Jurkat, Clone E6-1 (cell line): ENCODE measurements at regions not wholly inside any gene's neighbourhood (a gene's known extent, or its start where the extent isn't known, plus 50 kb on each side); places are given as distances from the start of the nearest gene placed in this dataset.

Source experiments
- DNase-seq: peaks from one replicate; pipeline ENCODE4 v3.0.0-alpha.2; 2011; ENCODE audit warnings: low read depth, low spot score
- H3K4me3 ChIP-seq: 2 replicates; pipeline ENCODE4 v1.5.1; 2011; ENCODE audit warnings: mild to moderate bottlenecking, low read length, control low read depth, moderate library complexity

- no peak for DNase-seq
- H3K4me3 ChIP-seq = no peak overlapping the region
Measured at GRCh38 chr3:40842714-40843113, 318.0 kb downstream of the ZNF621 start.

- DNase-seq = no peak
- H3K4me3 ChIP-seq = no peak overlapping the region
Measured at GRCh38 chr3:40843208-40843624, 318.5 kb downstream of the ZNF621 start.

- DNase-seq = no peak
- H3K4me3 ChIP-seq = no peak overlapping the region
Measured at GRCh38 chr3:40843851-40844548, 319.2 kb downstream of the ZNF621 start.

GRCh38 chr3:40844896-40845295 lies 320.1 kb downstream of the ZNF621 start:
- no peak for DNase-seq
- H3K4me3 ChIP-seq = no peak overlapping the region

GRCh38 chr3:40845447-40845846 lies 320.7 kb downstream of the ZNF621 start:
- H3K4me3 ChIP-seq = no peak overlapping the region
- no peak for DNase-seq

GRCh38 chr3:40845916-40846315 lies 321.2 kb downstream of the ZNF621 start:
- no peak for DNase-seq

GRCh38 chr3:40846451-40846850 lies 321.7 kb downstream of the ZNF621 start:
- DNase-seq = no peak
- H3K4me3 ChIP-seq = no peak overlapping the region

More at GRCh38 chr3:40845916-40846315, 321.2 kb downstream of the ZNF621 start:
- H3K4me3 ChIP-seq = no peak overlapping the region

- DNase-seq = no peak
- H3K4me3 ChIP-seq = no peak overlapping the region
Measured at GRCh38 chr3:40847551-40847992, 322.8 kb downstream of the ZNF621 start.

GRCh38 chr3:40848421-40848820 lies 323.7 kb downstream of the ZNF621 start:
- no peak for DNase-seq
- H3K4me3 ChIP-seq = no peak overlapping the region

GRCh38 chr3:40850861-40851260 lies 326.1 kb downstream of the ZNF621 start:
- no peak for DNase-seq
- H3K4me3 ChIP-seq = no peak overlapping the region

GRCh38 chr3:40851836-40852235 lies 327.1 kb downstream of the ZNF621 start:
- H3K4me3 ChIP-seq = no peak overlapping the region
- no peak for DNase-seq

- no peak for DNase-seq
- no peak overlapping the region for H3K4me3 ChIP-seq
Measured at GRCh38 chr3:40852712-40853111, 328.0 kb downstream of the ZNF621 start.

- DNase-seq = no peak
- no peak overlapping the region for H3K4me3 ChIP-seq
Measured at GRCh38 chr3:40853474-40853873, 328.7 kb downstream of the ZNF621 start.

GRCh38 chr3:40855871-40856270 lies 331.1 kb downstream of the ZNF621 start:
- no peak for DNase-seq
- no peak overlapping the region for H3K4me3 ChIP-seq

- no peak for DNase-seq
- no peak overlapping the region for H3K4me3 ChIP-seq
Measured at GRCh38 chr3:40858364-40859115, 333.8 kb downstream of the ZNF621 start.

- H3K4me3 ChIP-seq = no peak overlapping the region
- DNase-seq = no peak
Measured at GRCh38 chr3:40862946-40863345, 336.4 kb upstream of the CTNNB1 start.

GRCh38 chr3:40864146-40864782 lies 335.0 kb upstream of the CTNNB1 start:
- H3K4me3 ChIP-seq = no peak overlapping the region
- no peak for DNase-seq

GRCh38 chr3:40864915-40865314 lies 334.4 kb upstream of the CTNNB1 start:
- no peak overlapping the region for H3K4me3 ChIP-seq
- no peak for DNase-seq

- no peak overlapping the region for H3K4me3 ChIP-seq
- DNase-seq = no peak
Measured at GRCh38 chr3:40867797-40868196, 331.5 kb upstream of the CTNNB1 start.

- H3K4me3 ChIP-seq = no peak overlapping the region
- DNase-seq = no peak
Measured at GRCh38 chr3:40869013-40869412, 330.3 kb upstream of the CTNNB1 start.
